ES-I3 (cell line): ENCODE measurements at regions not wholly inside any gene's neighbourhood (a gene's known extent, or its start where the extent isn't known, plus 50 kb on each side); places are given as distances from the start of the nearest gene placed in this dataset.

Experiments
- H3K36me3 ChIP-seq: 2 replicates; pipeline ENCODE4 v1.6.1; 2013; ENCODE audit warnings: mild to moderate bottlenecking, low read length, control low read depth, moderate library complexity; ENCODE audit not compliant: insufficient read depth
- H3K4me1 ChIP-seq: 2 replicates; pipeline ENCODE4 v1.6.1; 2013; ENCODE audit warnings: mild to moderate bottlenecking, control low read depth, low read length; ENCODE audit not compliant: insufficient read depth
- H3K9ac ChIP-seq: 2 replicates; pipeline ENCODE4 v1.6.1; 2013; ENCODE audit warnings: low read depth, mild to moderate bottlenecking, low read length, moderate library complexity
- H3K9me3 ChIP-seq: 2 replicates; pipeline ENCODE4 v1.6.1; 2013; ENCODE audit warnings: mild to moderate bottlenecking, low read length, moderate library complexity; ENCODE audit not compliant: control insufficient read depth, insufficient read depth

DNA sequence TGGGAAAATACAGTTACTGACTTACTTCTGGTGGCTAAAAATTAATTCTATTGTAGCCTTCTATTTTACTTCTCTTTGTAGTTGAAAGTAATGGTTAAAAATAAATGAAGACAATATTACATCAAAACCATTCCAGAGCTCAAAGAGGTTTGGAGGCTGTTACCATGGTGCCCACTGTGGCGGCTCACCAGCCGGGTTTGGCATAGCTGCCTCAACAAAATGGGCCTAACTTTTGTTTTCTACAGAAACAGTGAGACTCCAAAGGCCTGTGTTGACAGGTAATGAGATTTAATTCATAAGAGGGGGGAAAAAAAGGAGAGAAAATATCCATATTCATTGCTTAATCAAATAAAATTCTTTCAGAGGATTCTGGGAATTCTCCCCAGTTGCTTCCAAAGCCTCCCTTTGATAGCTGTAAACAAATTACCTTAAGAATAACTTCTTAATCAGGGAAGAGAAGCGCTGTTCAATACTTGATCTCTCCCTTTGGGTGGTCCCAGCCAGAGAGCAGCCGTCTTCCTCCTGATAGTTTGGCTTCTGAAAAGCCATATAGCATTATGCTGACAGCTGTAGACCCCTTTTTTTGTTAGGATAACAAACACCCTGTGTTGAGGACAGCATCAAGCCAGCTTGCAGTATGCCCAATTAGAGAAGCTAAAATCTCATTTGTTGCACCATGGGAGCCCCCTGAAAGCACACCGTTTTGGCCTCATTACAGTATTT lies 266.8 kb downstream of the NEDD1 start:
- no peak overlapping the region for H3K9ac ChIP-seq
- H3K4me1 ChIP-seq, result no peaks in the 10 kb centered on the region
- H3K9me3 ChIP-seq, result no peaks in the 10 kb centered on the region

DNA sequence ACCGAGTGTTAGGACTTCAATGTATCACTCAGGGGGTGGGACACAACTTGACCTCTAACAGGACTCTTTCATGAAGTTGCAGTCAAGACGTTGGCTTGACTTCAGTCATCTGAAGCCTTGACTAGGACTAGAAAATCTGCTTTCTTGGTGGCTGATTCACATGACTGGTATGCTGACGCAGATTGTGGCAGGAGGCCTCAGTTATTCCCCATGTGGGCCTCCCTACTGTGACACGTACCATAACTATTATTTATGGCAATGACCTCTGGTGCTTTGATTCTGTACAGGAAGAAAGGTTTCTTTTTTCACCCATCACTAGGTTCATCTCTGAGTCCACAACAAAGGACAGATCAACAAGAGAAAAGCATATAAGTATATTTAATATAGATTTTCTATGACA lies 270.4 kb downstream of the NEDD1 start:
- Histone ChIP-seq H3K9ac (no peak overlapping the region), H3K36me3 (no peaks in the 10 kb centered on the region), H3K4me1 (no peaks in the 10 kb centered on the region), H3K9me3 (no peaks in the 10 kb centered on the region)

More for the DNA sequence above, 266.8 kb downstream of the NEDD1 start:
- no peaks in the 10 kb centered on the region for H3K36me3 ChIP-seq

DNA sequence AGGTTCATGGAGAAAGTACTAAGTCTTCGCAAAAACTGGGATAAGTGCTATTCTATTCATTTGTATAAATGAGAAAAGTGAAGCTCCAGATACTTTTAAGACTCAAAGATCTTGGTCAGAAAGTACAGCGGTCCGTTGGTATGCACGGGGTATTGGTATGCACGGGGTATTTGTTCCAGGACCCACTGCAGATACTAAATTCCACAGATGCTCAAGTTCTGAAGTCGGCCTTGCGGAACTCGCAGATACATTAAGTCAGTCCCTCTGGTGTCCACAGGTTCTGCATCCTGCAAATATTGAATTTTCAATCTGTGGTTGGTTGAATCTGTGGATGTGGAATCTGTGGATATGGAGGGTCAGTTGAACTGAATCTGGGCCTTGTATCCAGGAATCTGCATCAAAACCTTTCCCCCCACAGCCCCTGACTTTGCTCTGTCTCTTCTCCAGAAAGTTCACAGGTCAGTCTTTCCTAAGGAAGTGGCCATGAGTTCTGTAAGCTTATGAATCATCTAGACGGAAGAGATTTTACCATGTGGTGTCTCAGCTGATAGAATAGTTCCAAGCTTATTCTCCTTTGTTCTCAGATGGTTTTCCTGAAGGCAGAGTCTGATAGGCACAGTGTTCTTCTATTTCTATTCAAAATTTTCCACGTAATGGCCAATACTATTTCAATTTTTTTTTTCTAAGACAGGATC lies 274.7 kb downstream of the NEDD1 start:
- Histone ChIP-seq H3K9ac (no peak overlapping the region), H3K4me1 (no peaks in the 10 kb centered on the region), H3K36me3 (no peaks in the 10 kb centered on the region), H3K9me3 (no peaks in the 10 kb centered on the region)

DNA sequence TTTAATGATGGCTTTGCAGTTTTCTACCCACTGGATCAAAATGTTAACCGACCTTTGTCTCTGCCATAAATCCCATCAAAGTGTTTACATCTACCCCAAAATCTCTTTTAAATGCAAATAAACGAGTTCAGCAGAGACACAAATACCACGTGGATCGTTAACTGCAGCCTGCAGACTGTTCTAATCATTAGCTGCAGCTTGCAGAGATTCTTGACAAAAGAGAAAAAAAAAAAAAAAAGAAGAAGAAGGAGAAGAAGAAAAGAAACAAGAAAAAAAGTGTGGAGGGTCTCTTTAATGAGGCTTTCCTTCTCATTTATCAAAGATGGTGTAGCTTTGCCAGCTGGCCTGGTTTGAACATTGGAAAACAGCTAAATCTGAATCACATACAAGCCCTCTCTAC lies 275.7 kb downstream of the NEDD1 start:
- Histone ChIP-seq H3K36me3 (no peaks in the 10 kb centered on the region), H3K9ac (no peak overlapping the region), H3K9me3 (no peaks in the 10 kb centered on the region), H3K4me1 (no peaks in the 10 kb centered on the region)

DNA sequence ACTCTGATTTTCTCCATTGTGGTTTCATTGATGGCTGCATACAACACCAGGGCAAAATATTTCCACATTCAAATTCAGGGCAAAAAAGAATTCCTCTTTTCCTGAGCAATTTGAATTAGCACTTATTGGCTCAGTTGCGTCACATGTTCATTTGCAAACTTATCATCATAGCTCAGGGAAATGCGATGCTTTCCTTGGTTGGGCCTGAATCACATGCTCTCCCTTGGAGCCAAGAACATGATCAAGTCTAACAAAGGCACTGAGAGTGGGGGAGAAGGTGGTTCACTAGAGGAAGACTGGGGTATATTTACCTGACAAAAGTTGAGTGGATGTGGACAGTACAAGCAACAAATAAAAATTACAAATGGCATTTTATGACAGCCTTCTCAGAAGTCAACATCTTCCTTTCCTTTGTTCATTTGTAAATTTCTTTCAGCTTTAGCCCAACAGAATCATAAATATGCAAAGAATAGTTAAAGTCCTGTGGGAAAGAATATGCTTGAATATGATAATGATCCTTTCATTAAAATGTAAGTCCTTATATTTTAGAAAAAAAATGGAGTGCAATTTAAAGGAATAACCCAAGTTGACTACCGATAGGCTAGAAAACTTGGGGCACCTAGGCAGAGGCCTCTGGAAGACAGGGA lies 277.2 kb downstream of the NEDD1 start:
- Histone ChIP-seq H3K9me3 (no peaks in the 10 kb centered on the region), H3K36me3 (no peaks in the 10 kb centered on the region), H3K4me1 (no peaks in the 10 kb centered on the region), H3K9ac (no peak overlapping the region)

DNA sequence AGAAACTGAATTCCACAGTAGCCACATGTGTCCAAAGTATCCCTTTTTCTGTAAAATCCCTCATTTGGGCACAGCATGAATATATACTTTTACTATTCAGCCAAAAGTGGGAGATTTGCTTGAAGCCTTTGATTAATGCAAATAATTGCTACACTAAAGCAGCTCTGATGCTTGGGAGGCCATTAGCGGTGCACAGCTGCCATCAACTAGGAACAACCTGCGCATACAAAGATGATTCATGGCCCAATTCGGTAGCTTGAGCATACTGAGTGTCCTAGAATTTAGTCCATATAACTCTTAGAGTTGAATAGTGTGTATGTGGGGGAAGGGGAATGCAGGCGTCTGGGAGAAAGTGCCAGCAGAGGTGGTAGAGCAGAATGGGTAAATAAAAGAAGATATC lies 277.0 kb upstream of the RMST start:
- Histone ChIP-seq H3K9me3 (no peaks in the 10 kb centered on the region), H3K9ac (no peak overlapping the region)

DNA sequence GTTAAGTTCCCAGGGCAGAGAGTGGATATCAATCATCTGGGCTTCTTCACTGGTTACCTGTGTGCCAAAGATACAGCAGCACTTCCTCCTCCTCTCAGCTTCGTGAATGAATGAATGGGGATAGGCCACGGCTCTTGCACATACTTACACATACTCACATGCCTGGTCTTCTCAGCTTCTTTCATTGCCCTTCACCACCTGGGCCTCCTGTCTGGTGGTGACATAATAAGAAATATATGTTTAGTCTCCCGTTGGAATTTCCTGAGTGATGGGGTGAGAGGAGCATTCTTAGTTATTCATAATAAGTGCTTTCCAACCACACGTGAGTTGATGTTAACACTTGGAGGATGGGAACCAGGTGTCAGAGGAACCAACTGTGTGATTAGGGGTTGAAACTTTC lies 268.1 kb upstream of the RMST start:
- Histone ChIP-seq H3K9me3 (peaks cover 14% of the 10 kb centered on the region), H3K4me1 (no peaks in the 10 kb centered on the region), H3K9ac (no peak overlapping the region), H3K36me3 (no peaks in the 10 kb centered on the region)

More for the DNA sequence above, 277.0 kb upstream of the RMST start:
- Histone ChIP-seq H3K36me3 (no peaks in the 10 kb centered on the region), H3K4me1 (no peaks in the 10 kb centered on the region)

DNA sequence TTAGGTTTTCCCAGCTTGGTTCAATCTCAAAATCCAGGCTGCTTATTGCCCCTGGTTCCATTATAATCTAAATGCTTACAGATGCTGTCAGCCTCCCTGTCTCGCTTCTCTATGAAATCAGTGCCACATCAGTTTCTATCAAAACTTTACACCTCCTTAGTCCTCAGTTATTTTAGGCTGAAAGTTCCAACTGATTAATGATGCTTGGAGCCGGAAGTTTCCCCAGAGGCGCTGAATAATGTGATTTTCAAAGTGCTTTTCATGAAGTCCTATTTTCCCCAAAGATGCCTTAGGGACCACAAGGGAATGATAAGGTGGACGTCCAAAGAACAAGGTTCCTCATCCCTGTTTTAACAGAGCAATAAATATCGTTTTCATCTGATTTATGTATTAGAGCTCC lies 262.4 kb upstream of the RMST start:
- Histone ChIP-seq H3K4me1 (no peaks in the 10 kb centered on the region), H3K9me3 (peaks cover 10% of the 10 kb centered on the region), H3K36me3 (no peaks in the 10 kb centered on the region), H3K9ac (no peak overlapping the region)

DNA sequence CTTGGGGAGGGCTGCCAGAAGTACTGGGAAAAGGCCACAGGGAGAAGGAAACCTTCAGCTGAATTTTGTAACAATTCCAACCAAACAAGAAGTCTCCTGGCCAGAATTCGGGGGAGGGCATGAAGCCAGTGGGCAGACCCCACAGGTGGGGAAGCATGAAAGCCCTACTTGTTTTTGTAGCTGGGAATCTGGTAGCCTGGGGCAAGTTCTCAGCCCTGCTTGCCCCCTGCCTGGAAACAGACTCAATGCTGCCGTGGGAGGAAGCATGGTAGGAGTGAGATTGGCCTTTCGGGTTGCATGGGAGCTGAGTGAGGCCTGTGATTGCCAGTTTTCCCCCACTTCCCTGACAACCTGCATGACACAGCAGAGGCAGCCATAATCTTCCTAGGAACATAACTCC lies 259.2 kb upstream of the RMST start:
- Histone ChIP-seq H3K4me1 (no peaks in the 10 kb centered on the region), H3K9me3 (peaks cover 8% of the 10 kb centered on the region), H3K36me3 (no peaks in the 10 kb centered on the region), H3K9ac (no peak overlapping the region)

DNA sequence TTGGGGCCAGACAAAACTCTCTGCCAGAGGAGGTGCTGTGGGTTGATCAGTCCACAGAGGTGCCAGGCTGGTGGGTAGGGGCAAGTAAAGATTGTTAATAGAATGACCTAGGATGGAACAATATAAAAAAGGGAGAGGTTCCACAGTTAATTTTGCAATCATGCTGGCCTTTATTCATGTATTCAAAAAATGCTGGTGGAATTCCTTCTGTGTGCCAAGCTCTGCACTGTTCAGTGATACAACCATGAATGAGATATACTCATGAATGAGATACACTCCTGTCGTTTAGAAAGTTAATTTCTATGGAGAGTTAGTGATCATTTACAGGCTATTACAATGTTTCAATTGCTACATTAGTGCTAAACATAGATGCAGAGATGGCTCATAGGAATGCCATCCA lies 252.6 kb upstream of the RMST start:
- no peaks in the 10 kb centered on the region for H3K36me3 ChIP-seq

DNA sequence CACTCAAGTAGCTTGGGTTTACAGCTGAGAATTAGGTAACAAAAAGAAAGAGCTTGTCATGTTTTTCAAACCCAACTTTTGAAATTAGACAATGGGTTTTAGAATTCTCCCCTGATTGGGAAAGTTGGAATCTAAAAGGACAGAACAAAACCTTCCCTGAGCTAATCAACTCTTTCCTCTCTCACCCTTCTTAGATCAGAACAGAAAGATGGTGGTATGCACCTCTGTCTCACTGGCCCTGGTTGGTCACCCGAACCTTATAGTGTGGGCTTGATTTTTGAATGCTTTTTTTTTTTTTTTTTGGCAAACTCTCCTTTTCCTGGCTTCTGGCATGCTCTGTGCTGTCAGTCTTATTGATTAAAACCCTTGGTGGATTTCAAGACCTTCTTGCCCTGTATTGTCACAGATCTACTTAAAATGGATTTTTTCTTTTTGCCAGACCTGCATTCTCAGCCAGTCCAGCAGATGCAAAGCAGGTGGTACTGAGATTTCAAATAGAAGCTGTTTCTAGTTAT lies 251.1 kb upstream of the RMST start:
- no peaks in the 10 kb centered on the region; the same call in 1 of the 2 replicates for H3K4me1 ChIP-seq

More for the DNA sequence above, 252.6 kb upstream of the RMST start:
- H3K9me3 ChIP-seq, result no peaks in the 10 kb centered on the region
- H3K9ac ChIP-seq, result no peak overlapping the region
- H3K4me1 ChIP-seq, result no peaks in the 10 kb centered on the region

DNA sequence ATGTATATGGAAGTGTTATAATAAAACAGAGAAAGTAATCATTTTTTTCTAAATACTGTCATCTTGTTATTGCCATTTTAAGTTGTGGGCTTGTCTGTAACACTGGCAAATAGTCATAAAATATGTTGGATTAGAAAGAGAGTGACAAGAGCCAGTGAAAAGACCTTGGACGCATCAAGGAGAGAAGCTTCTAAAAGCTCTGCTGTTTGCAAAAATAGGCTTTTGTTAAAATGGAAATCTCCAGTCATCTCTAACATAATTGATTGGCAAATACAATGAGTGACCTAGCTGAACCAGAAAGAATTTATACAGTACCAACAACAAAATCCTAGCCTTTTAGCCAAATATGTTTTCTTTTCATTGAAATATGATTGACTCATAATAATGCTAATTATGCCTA lies 245.8 kb upstream of the RMST start:
- H3K9me3 ChIP-seq, result no peaks in the 10 kb centered on the region
- H3K4me1 ChIP-seq, result no peaks in the 10 kb centered on the region; the same call in 1 of the 2 replicates
- H3K36me3 ChIP-seq, result no peaks in the 10 kb centered on the region
- H3K9ac ChIP-seq, result no peak overlapping the region

More for the DNA sequence above, 251.1 kb upstream of the RMST start:
- Histone ChIP-seq H3K36me3 (no peaks in the 10 kb centered on the region), H3K9me3 (no peaks in the 10 kb centered on the region), H3K9ac (no peak overlapping the region)

DNA sequence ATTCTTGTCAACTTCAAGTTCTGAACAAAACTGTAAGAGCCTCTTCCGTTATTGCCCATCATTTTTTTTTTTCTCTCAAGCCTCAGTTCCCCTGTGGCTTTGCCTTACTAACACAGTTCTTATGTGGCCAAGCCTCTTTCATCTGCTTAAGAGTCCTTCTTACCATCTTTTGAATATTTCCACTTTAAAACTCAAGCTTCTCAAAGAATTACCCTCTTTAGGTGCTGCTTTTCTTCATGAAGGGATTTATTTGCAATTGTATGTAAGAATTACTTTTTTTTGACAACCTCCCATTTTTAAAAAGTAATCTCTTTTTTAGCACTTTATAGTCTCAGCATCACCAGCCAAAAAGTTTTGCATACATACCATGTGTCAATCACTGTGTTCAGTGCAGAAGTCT lies 240.2 kb upstream of the RMST start:
- H3K9me3 ChIP-seq, result no peaks in the 10 kb centered on the region
- no peaks in the 10 kb centered on the region for H3K4me1 ChIP-seq
- no peaks in the 10 kb centered on the region for H3K36me3 ChIP-seq
- no peak overlapping the region for H3K9ac ChIP-seq

DNA sequence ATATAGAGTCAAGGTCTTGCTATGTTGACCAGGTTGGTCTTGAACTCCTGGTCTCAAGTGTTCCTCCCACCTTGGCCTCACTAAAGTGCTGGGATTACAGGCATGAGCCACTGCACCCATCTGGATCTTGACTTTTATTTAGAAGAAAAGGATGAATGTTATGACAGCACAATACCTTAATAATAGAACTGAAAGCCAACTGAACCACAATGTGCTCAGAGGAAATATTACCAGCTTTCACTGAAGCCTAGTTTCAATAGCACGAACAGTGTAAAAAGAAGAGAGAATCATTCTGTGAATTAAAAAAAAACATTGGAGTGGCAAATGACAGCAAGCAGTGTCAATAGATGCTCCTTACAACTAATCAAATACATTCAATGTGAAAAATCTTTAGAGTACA lies 239.2 kb upstream of the RMST start:
- H3K36me3 ChIP-seq, result no peaks in the 10 kb centered on the region

More for the DNA sequence above, 239.2 kb upstream of the RMST start:
- no peak overlapping the region for H3K9ac ChIP-seq
- H3K9me3 ChIP-seq, result no peaks in the 10 kb centered on the region
- H3K4me1 ChIP-seq, result no peaks in the 10 kb centered on the region
